ENCODE measurements at regions not wholly inside any gene's neighbourhood (a gene's known extent, or its start where the extent isn't known, plus 50 kb on each side); places are given as distances from the start of the nearest gene placed in this dataset.

- Histone ChIP-seq H3K9me3 (ENCODE audit: insufficient read depth, low read depth, low read length) (peaks cover 2% of the 10 kb centered on the region), H3K4me3 (ENCODE audit: low read depth, low read length) (no peak overlapping the region), H3K79me1 (ENCODE audit: low read length) (no peaks in the 10 kb centered on the region), H2AK5ac (ENCODE audit: low read length) (no peak overlapping the region), H3K4me2 (ENCODE audit: low read length) (no peak overlapping the region), H4K8ac (ENCODE audit: low read depth, low read length) (no peak overlapping the region), H2BK120ac (ENCODE audit: insufficient read depth, low read length, poor library complexity) (no peak overlapping the region), H3K36me3 (ENCODE audit: control insufficient read depth in 1 of 2, insufficient read depth in 2 of 2, low read length in 2 of 2) (no peaks in the 10 kb centered on the region), H3K23ac (ENCODE audit: low read length) (no peak overlapping the region), H3K4ac (ENCODE audit: low read depth, low read length) (no peak overlapping the region), H2AFZ (ENCODE audit: insufficient read depth, low read length, poor library complexity) (no peak overlapping the region), H3K79me2 (ENCODE audit: control insufficient read depth, insufficient read depth, low read length, poor library complexity) (no peaks in the 10 kb centered on the region), H3K27ac (ENCODE audit: low read depth, low read length) (no peak overlapping the region), H3K18ac (ENCODE audit: low read length) (no peak overlapping the region), H3K4me1 (ENCODE audit: control insufficient read depth in 1 of 2, insufficient read depth in 2 of 2, low read length in 2 of 2) (peaks cover 6 to 14% of the 10 kb centered on the region in 2 experiments), H2BK5ac (ENCODE audit: low read depth, low read length, poor library complexity) (no peak overlapping the region), H4K91ac (ENCODE audit: low read depth, low read length) (no peak overlapping the region), H3K9ac (ENCODE audit: low read length) (no peak overlapping the region), H3K14ac (ENCODE audit: low read length) (no peak overlapping the region), H3K27me3 (ENCODE audit: insufficient read depth, low read length) (peaks cover 7% of the 10 kb centered on the region), H2BK12ac (ENCODE audit: low read length) (no peak overlapping the region), H4K12ac (ENCODE audit: low read depth, low read length) (no peak overlapping the region)
- no peak for DNase-seq
- WGBS (ENCODE audit: extremely low coverage, insufficient coverage, insufficient read length): no CpG with 5 or more reads among the region's 4 CpGs
Measured at GRCh38 chr1:90854397-90854924, 137.4 kb upstream of the BARHL2 start.

- no peak overlapping the region for H3K23ac ChIP-seq (ENCODE audit: low read length)
- H3K27me3 ChIP-seq (ENCODE audit: insufficient read depth, low read length): peaks cover 7% of the 10 kb centered on the region
- no CpG with 5 or more reads among the region's 21 CpGs for WGBS (ENCODE audit: extremely low coverage, insufficient coverage, insufficient read length)
Measured at GRCh38 chr1:90851711-90852050, 134.6 kb upstream of the BARHL2 start.

DNA sequence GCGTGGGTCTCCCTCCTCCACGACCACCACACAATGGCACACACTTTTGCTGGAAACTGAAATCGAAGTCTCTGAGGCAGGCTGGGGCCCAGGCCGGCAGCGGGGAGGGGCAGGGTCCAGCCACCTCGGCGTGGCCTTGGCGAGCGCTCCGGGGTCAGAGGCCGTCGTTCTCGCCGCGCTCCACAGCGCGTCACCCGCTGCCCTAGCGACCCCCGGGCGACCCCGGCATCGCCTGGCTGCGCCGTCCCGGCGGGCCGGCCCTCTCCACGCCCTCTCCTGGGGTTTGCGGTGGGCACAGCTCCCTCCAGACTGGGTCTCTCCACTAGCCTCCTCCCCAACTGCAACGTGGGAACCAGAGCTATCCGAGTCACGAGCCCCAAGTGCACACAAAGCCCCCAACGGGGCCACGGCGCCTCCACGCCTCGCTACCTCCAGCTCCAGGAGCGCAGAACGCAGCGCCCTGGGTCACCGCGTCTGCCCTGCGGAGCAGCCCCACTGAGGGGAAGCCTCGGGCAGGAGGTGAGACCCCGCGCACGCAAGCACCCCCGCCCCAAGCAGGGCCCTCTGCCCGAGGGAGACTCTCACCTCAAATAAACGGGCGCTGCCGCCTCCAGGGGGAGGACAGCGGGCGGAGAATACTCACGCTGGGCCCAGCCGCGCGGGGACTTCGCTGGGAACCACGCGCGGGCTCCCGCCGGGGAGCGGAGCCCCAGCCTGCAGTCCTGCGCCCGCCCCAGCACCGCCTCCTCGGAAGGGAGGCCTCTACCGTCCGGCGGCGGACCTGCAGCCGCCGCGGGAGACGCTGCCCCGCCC is 134.0 kb upstream of the BARHL2 start:
- no CpG with 5 or more reads among the region's 79 CpGs for WGBS (ENCODE audit: extremely low coverage, insufficient coverage, insufficient read length)
- Histone ChIP-seq H3K4ac (ENCODE audit: low read depth, low read length) (no peak overlapping the region), H2AK5ac (ENCODE audit: low read length) (no peak overlapping the region), H3K9ac (ENCODE audit: low read length) (peak overlapping the region; percentile 65), H4K8ac (ENCODE audit: low read depth, low read length) (peak overlapping the region; percentile 4), H3K79me2 (ENCODE audit: control insufficient read depth, insufficient read depth, low read length, poor library complexity) (no peaks in the 10 kb centered on the region), H4K12ac (ENCODE audit: low read depth, low read length) (no peak overlapping the region), H3K9me3 (ENCODE audit: insufficient read depth, low read depth, low read length) (peaks cover 2% of the 10 kb centered on the region), H2BK120ac (ENCODE audit: insufficient read depth, low read length, poor library complexity) (no peak overlapping the region), H3K23ac (ENCODE audit: low read length) (no peak overlapping the region), H3K27me3 (ENCODE audit: insufficient read depth, low read length) (peaks cover 7% of the 10 kb centered on the region), H3K18ac (ENCODE audit: low read length) (peak overlapping the region; percentile 2), H3K14ac (ENCODE audit: low read length) (peak overlapping the region; percentile 6), H4K91ac (ENCODE audit: low read depth, low read length) (no peak overlapping the region), H3K27ac (ENCODE audit: low read depth, low read length) (no peak overlapping the region), H2AFZ (ENCODE audit: insufficient read depth, low read length, poor library complexity) (peak overlapping the region; percentile 47), H2BK5ac (ENCODE audit: low read depth, low read length, poor library complexity) (no peak overlapping the region), H3K4me3 (ENCODE audit: low read depth, low read length) (peak overlapping the region; percentile 81), H3K36me3 (ENCODE audit: control insufficient read depth in 1 of 2, insufficient read depth in 2 of 2, low read length in 2 of 2) (no peaks in the 10 kb centered on the region), H3K79me1 (ENCODE audit: low read length) (no peaks in the 10 kb centered on the region), H2BK12ac (ENCODE audit: low read length) (no peak overlapping the region), H3K4me1 (ENCODE audit: control insufficient read depth in 1 of 2, insufficient read depth in 2 of 2, low read length in 2 of 2) (peaks cover 6 to 14% of the 10 kb centered on the region in 2 experiments), H3K4me2 (ENCODE audit: low read length) (peak overlapping the region; percentile 100)
- peak; percentile 61 to 74 for DNase-seq

More at GRCh38 chr1:90851711-90852050, 134.6 kb upstream of the BARHL2 start:
- Histone ChIP-seq H2BK5ac (ENCODE audit: low read depth, low read length, poor library complexity) (no peak overlapping the region), H2AFZ (ENCODE audit: insufficient read depth, low read length, poor library complexity) (no peak overlapping the region), H3K14ac (ENCODE audit: low read length) (no peak overlapping the region), H4K12ac (ENCODE audit: low read depth, low read length) (no peak overlapping the region), H3K4me3 (ENCODE audit: low read depth, low read length) (peak overlapping the region; percentile 52), H3K18ac (ENCODE audit: low read length) (no peak overlapping the region), H2BK12ac (ENCODE audit: low read length) (no peak overlapping the region), H4K8ac (ENCODE audit: low read depth, low read length) (no peak overlapping the region), H3K9me3 (ENCODE audit: insufficient read depth, low read depth, low read length) (peaks cover 2% of the 10 kb centered on the region), H4K91ac (ENCODE audit: low read depth, low read length) (no peak overlapping the region), H3K4me2 (ENCODE audit: low read length) (peak overlapping the region; percentile 84), H2BK120ac (ENCODE audit: insufficient read depth, low read length, poor library complexity) (no peak overlapping the region), H3K4ac (ENCODE audit: low read depth, low read length) (no peak overlapping the region), H3K79me1 (ENCODE audit: low read length) (no peaks in the 10 kb centered on the region), H3K27ac (ENCODE audit: low read depth, low read length) (no peak overlapping the region), H2AK5ac (ENCODE audit: low read length) (no peak overlapping the region), H3K4me1 (ENCODE audit: control insufficient read depth in 1 of 2, insufficient read depth in 2 of 2, low read length in 2 of 2) (peaks cover 6 to 14% of the 10 kb centered on the region in 2 experiments), H3K79me2 (ENCODE audit: control insufficient read depth, insufficient read depth, low read length, poor library complexity) (no peaks in the 10 kb centered on the region), H3K36me3 (ENCODE audit: control insufficient read depth in 1 of 2, insufficient read depth in 2 of 2, low read length in 2 of 2) (no peaks in the 10 kb centered on the region), H3K9ac (ENCODE audit: low read length) (no peak overlapping the region)
- no peak for DNase-seq

DNA sequence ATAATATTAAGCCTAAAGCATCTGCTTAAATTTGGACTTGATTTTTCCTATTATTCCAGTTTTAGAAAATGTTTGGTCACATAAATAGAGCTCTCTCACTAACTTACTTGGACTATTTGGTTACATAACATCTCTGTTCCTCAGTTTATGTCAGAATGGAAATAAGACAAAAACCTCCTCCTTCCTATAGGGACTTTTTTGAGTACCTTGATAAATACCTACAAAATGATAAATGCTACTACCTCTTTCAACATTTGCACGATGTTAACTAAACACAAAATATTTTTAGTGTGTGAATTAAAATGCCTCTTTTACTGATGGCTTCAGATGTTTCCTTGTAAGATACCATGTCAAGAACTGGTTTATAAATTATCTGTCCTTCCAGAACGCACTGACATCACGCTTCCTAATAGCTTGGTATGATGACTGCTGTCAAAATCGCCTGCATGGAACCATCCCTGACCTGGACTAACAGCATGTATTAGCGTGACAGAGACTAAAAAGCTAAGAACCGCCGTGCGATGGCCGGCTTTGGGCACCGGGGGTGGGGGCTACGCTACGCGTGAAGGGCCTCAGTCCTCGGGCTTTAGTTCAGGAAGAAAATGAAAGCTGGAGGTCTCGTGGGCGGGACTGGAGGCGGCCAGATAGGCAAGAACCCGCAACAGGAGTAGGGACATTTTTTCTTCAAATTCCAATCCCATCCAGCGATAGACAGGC is 133.2 kb upstream of the BARHL2 start:
- H3K79me1 ChIP-seq (ENCODE audit: low read length): no peaks in the 10 kb centered on the region
- H2AK5ac ChIP-seq (ENCODE audit: low read length): no peak overlapping the region
- peaks cover 2% of the 10 kb centered on the region for H3K9me3 ChIP-seq (ENCODE audit: insufficient read depth, low read depth, low read length)
- no peak overlapping the region for H2BK5ac ChIP-seq (ENCODE audit: low read depth, low read length, poor library complexity)
- peak overlapping the region; percentile 67 for H3K9ac ChIP-seq (ENCODE audit: low read length)
- H2AFZ ChIP-seq (ENCODE audit: insufficient read depth, low read length, poor library complexity): peak overlapping the region; percentile 47
- H4K91ac ChIP-seq (ENCODE audit: low read depth, low read length): no peak overlapping the region
- H3K4ac ChIP-seq (ENCODE audit: low read depth, low read length): no peak overlapping the region
- H3K18ac ChIP-seq (ENCODE audit: low read length): no peak overlapping the region
- no peaks in the 10 kb centered on the region for H3K36me3 ChIP-seq (ENCODE audit: control insufficient read depth in 1 of 2, insufficient read depth in 2 of 2, low read length in 2 of 2)
- peak overlapping the region; percentile 81 for H3K4me3 ChIP-seq (ENCODE audit: low read depth, low read length)
- H3K27me3 ChIP-seq (ENCODE audit: insufficient read depth, low read length): peaks cover 7% of the 10 kb centered on the region
- no peak overlapping the region for H3K14ac ChIP-seq (ENCODE audit: low read length)
- H3K4me1 ChIP-seq (ENCODE audit: control insufficient read depth in 1 of 2, insufficient read depth in 2 of 2, low read length in 2 of 2): peaks cover 6 to 14% of the 10 kb centered on the region in 2 experiments
- H3K79me2 ChIP-seq (ENCODE audit: control insufficient read depth, insufficient read depth, low read length, poor library complexity): no peaks in the 10 kb centered on the region
- peak; percentile 18 to 35 for DNase-seq
- no CpG with 5 or more reads among the region's 19 CpGs for WGBS (ENCODE audit: extremely low coverage, insufficient coverage, insufficient read length)
- H4K8ac ChIP-seq (ENCODE audit: low read depth, low read length): no peak overlapping the region
- no peak overlapping the region for H2BK12ac ChIP-seq (ENCODE audit: low read length)
- H3K23ac ChIP-seq (ENCODE audit: low read length): no peak overlapping the region
- no peak overlapping the region for H4K12ac ChIP-seq (ENCODE audit: low read depth, low read length)
- H3K4me2 ChIP-seq (ENCODE audit: low read length): peak overlapping the region; percentile 100
- H3K27ac ChIP-seq (ENCODE audit: low read depth, low read length): no peak overlapping the region
- no peak overlapping the region for H2BK120ac ChIP-seq (ENCODE audit: insufficient read depth, low read length, poor library complexity)

Measured in trophoblast cell (in vitro differentiated cells and primary cell).